ENCODE measurements at regions not wholly inside any gene's neighbourhood (a gene's known extent, or its start where the extent isn't known, plus 50 kb on each side); places are given as distances from the start of the nearest gene placed in this dataset.

GRCh38 chr12:24135158-24135850 lies 185.8 kb upstream of the SOX5 start:
- DNase-seq (ENCODE audit: low spot score), result no peak

GRCh38 chr12:24134092-24134491 lies 184.6 kb upstream of the SOX5 start:
- DNase-seq (ENCODE audit: low spot score), result no peak

GRCh38 chr12:24133384-24133783 lies 183.9 kb upstream of the SOX5 start:
- DNase-seq (ENCODE audit: low spot score), result no peak

- DNase-seq (ENCODE audit: low spot score), result no peak
These were observed 178.7 kb upstream of the SOX5 start for GRCh38 chr12:24127919-24128721.

- DNase-seq (ENCODE audit: low spot score), result no peak
These were observed 175.8 kb upstream of the SOX5 start for GRCh38 chr12:24125280-24125679.

GRCh38 chr12:24121911-24122310 lies 172.4 kb upstream of the SOX5 start:
- no peak for DNase-seq (ENCODE audit: low spot score)

GRCh38 chr12:24118668-24119067 lies 169.2 kb upstream of the SOX5 start:
- no peak for DNase-seq (ENCODE audit: low spot score)

GRCh38 chr12:24116548-24116947 lies 167.1 kb upstream of the SOX5 start:
- no peak for DNase-seq (ENCODE audit: low spot score)

- no peak for DNase-seq (ENCODE audit: low spot score)
These were observed 164.2 kb upstream of the SOX5 start for GRCh38 chr12:24113701-24114100.

- no peak for DNase-seq (ENCODE audit: low spot score)
These were observed 162.1 kb upstream of the SOX5 start for GRCh38 chr12:24111616-24112015.

GRCh38 chr12:24111086-24111485 lies 161.6 kb upstream of the SOX5 start:
- DNase-seq (ENCODE audit: low spot score), result no peak

GRCh38 chr12:24109381-24110039 lies 160.0 kb upstream of the SOX5 start:
- no peak for DNase-seq (ENCODE audit: low spot score)

- no peak for DNase-seq (ENCODE audit: low spot score)
These were observed 153.2 kb upstream of the SOX5 start for GRCh38 chr12:24102676-24103075.

GRCh38 chr12:24099576-24099975 lies 150.1 kb upstream of the SOX5 start:
- no peak for DNase-seq (ENCODE audit: low spot score)

GRCh38 chr12:24095245-24095644 lies 145.8 kb upstream of the SOX5 start:
- DNase-seq (ENCODE audit: low spot score), result no peak

- DNase-seq (ENCODE audit: low spot score), result no peak
These were observed 140.0 kb upstream of the SOX5 start for GRCh38 chr12:24089510-24089890.

GRCh38 chr12:24088751-24089509 lies 139.5 kb upstream of the SOX5 start:
- DNase-seq (ENCODE audit: low spot score), result no peak

GRCh38 chr12:24087294-24087693 lies 137.8 kb upstream of the SOX5 start:
- no peak for DNase-seq (ENCODE audit: low spot score)

- DNase-seq (ENCODE audit: low spot score), result no peak
These were observed 135.3 kb upstream of the SOX5 start for GRCh38 chr12:24084800-24085199.

GRCh38 chr12:24083838-24084237 lies 134.4 kb upstream of the SOX5 start:
- DNase-seq (ENCODE audit: low spot score), result no peak

GRCh38 chr12:24081606-24082005 lies 132.1 kb upstream of the SOX5 start:
- DNase-seq (ENCODE audit: low spot score), result no peak

GRCh38 chr12:24081092-24081529 lies 131.6 kb upstream of the SOX5 start:
- no peak for DNase-seq (ENCODE audit: low spot score)

All from activated CD4-positive, alpha-beta T cell treated with anti-CD3 and anti-CD28 coated beads, Interleukin-2, Interleukin-4, amounts not matched to agents 100 ng/mL and 50 ng/mL, durations not matched to agents 16 hours and 8 hours (primary cell).